ENCODE measurements at regions not wholly inside any gene's neighbourhood (a gene's known extent, or its start where the extent isn't known, plus 50 kb on each side); places are given as distances from the start of the nearest gene placed in this dataset.

- ATAC-seq (no peak), FAIRE-seq (no peak), DNase-seq (ENCODE audit: low spot score) (no peak)
These were observed 571.2 kb upstream of the KLF12 start for GRCh38 chr13:74705438-74705837.

More at GRCh38 chr13:74705438-74705837, 571.2 kb upstream of the KLF12 start:
- Histone ChIP-seq H4K20me1 (ENCODE audit: insufficient read depth, low read length) (no peaks in the 10 kb centered on the region), H3K27ac (ENCODE audit: extremely low read length, insufficient read depth, low read length) (no peak overlapping the region), H3K4me1 (ENCODE audit: insufficient read depth, low read length) (no peaks in the 10 kb centered on the region), H3K9ac (ENCODE audit: insufficient read depth, low read depth, low read length) (no peak overlapping the region), H3K4me3 (replicated peaks in 1 of 3; ENCODE audit: insufficient read depth in 1 of 3, low read depth in 2 of 3, low read length in 3 of 3) (no peak overlapping the region), H3K27me3 (ENCODE audit: control insufficient read depth in 1 of 2, insufficient read depth in 2 of 2, low read length in 2 of 2) (no peaks in the 10 kb centered on the region), H3K79me2 (ENCODE audit: insufficient read depth, low read length) (no peaks in the 10 kb centered on the region), H3K4me2 (ENCODE audit: low read depth, low read length) (no peak overlapping the region), H2AFZ (ENCODE audit: low read length) (no peak overlapping the region), H3K36me3 (replicated peaks in 1 of 2; ENCODE audit: control insufficient read depth in 1 of 2, insufficient read depth in 2 of 2, low read length in 2 of 2) (no peaks in the 10 kb centered on the region), H3K9me3 (ENCODE audit: low read length) (no peaks in the 10 kb centered on the region)
- intact Hi-C loops (cut with micrococcal nuclease; ENCODE audit: unreplicated experiment) (no loop called here), in situ Hi-C loops (cut with HindIII; ENCODE audit: extremely low pct_ligation_motif_present, low pct_unique_long_range_greater_than_20kb) (no loop called here)
- no TSS peak for BruUV-seq (replicated peaks)
- POLR2A ChIA-PET, result no interaction called here
- TF ChIP-seq ZNF383 (CRISPR knock-in tag; IDR thresholded peaks at IDR 0.05; ENCODE audit: borderline replicate concordance) (no peak), THRA (CRISPR knock-in tag; IDR thresholded peaks at IDR 0.05; ENCODE audit: borderline replicate concordance) (no peak), ZMYM2 (CRISPR knock-in tag; IDR thresholded peaks at IDR 0.05) (no peak), ZNF720 (CRISPR knock-in tag; IDR thresholded peaks at IDR 0.05) (no peak), ZNF646 (CRISPR knock-in tag; IDR thresholded peaks at IDR 0.05) (no peak)
- TF ChIP-seq, protein P1, sequence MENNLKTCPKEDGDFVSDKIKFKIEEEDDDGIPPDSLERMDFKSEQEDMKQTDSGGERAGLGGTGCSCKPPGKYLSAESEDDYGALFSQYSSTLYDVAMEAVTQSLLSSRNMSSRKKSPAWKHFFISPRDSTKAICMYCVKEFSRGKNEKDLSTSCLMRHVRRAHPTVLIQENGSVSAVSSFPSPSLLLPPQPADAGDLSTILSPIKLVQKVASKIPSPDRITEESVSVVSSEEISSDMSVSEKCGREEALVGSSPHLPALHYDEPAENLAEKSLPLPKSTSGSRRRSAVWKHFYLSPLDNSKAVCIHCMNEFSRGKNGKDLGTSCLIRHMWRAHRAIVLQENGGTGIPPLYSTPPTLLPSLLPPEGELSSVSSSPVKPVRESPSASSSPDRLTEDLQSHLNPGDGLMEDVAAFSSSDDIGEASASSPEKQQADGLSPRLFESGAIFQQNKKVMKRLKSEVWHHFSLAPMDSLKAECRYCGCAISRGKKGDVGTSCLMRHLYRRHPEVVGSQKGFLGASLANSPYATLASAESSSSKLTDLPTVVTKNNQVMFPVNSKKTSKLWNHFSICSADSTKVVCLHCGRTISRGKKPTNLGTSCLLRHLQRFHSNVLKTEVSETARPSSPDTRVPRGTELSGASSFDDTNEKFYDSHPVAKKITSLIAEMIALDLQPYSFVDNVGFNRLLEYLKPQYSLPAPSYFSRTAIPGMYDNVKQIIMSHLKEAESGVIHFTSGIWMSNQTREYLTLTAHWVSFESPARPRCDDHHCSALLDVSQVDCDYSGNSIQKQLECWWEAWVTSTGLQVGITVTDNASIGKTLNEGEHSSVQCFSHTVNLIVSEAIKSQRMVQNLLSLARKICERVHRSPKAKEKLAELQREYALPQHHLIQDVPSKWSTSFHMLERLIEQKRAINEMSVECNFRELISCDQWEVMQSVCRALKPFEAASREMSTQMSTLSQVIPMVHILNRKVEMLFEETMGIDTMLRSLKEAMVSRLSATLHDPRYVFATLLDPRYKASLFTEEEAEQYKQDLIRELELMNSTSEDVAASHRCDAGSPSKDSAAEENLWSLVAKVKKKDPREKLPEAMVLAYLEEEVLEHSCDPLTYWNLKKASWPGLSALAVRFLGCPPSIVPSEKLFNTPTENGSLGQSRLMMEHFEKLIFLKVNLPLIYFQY (CRISPR knock-in tag; IDR thresholded peaks at IDR 0.05; ENCODE audit: borderline replicate concordance), result no peak
- CTCF ChIA-PET (ENCODE audit: low intra/inter-chr PET ratio, low total read pairs), result no interaction called here
- WGBS (ENCODE audit: low lambda C conversion rate), result 4% methylated on average over 2 of the region's 2 CpGs
